ENCODE measurements at regions not wholly inside any gene's neighbourhood (a gene's known extent, or its start where the extent isn't known, plus 50 kb on each side); places are given as distances from the start of the nearest gene placed in this dataset.
"Not testable (repeated sequence)": the region's sequence is repeated elsewhere in the genome, so short reads cannot be mapped to it uniquely, and the experiment has no call there.

DNA sequence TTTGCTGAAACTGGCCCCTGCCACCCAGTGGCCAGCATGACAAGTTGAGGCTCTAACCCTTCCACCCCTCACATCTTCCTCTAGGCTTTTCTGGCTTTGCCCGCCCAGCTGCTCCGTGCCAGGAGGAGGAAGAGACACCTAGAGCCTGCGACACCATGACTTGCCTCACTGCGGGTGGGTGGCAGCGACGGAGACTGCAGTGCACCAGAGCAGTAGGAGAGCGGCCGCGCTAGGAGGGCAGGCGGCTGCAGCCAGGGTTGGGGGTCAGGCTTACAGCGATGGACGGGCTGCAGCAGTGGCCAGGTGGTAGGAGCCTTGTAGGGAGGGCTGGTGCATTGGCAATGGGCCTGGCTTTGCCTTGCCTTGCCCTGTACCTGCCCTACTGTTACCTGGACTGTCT, 65.7 kb downstream of the CCT8L2 start:
- H3K4me1 ChIP-seq (ENCODE audit: control insufficient read depth in 2 of 2, insufficient read depth in 1 of 2, low read depth in 1 of 2, low read length in 2 of 2); H3K4me2 ChIP-seq (ENCODE audit: insufficient read depth, low read length, poor library complexity, severe bottlenecking); H2BK12ac ChIP-seq (ENCODE audit: low read length); H3K18ac ChIP-seq (ENCODE audit: low read length); H3K4me3 ChIP-seq (ENCODE audit: low read length in 2 of 2); H3K27me3 ChIP-seq (ENCODE audit: control insufficient read depth in 3 of 3, insufficient read depth in 3 of 3, low read depth in 1 of 3, low read length in 3 of 3); DNase-seq (ENCODE audit: low spot score); H2BK5ac ChIP-seq (ENCODE audit: low read length); H4K91ac ChIP-seq (ENCODE audit: low read depth, low read length, poor library complexity); H3K4ac ChIP-seq (ENCODE audit: low read length); H3K9ac ChIP-seq (ENCODE audit: low read depth, low read length, poor library complexity); H3K36me3 ChIP-seq (replicated peaks in 1 of 2; ENCODE audit: control insufficient read depth in 2 of 2, insufficient read depth in 2 of 2, low read length in 2 of 2); H2BK15ac ChIP-seq (ENCODE audit: low read length); H3K23ac ChIP-seq (ENCODE audit: low read depth, low read length, poor library complexity); H2AK5ac ChIP-seq (ENCODE audit: low read depth, low read length); H3K27ac ChIP-seq (replicated peaks; ENCODE audit: low read length); H4K8ac ChIP-seq (ENCODE audit: low read depth, low read length); H2AFZ ChIP-seq (ENCODE audit: low read length); H3K9me3 ChIP-seq (replicated peaks in 1 of 2; ENCODE audit: control insufficient read depth in 2 of 2, insufficient read depth in 1 of 2, low read depth in 1 of 2, low read length in 2 of 2); H2BK120ac ChIP-seq (ENCODE audit: low read depth, low read length); H3K79me1 ChIP-seq (ENCODE audit: low read depth, low read length); H3K14ac ChIP-seq (ENCODE audit: low read length): not testable (repeated sequence)
- WGBS, 2 donors (ENCODE audit: extremely low coverage in 2 of 2, insufficient read length in 2 of 2, insufficient replicate concordance in 1 of 2): no CpG with 5 or more reads among the region's 12 CpGs

Data from neuronal stem cell (in vitro differentiated cells).